ENCODE measurements at regions not wholly inside any gene's neighbourhood (a gene's known extent, or its start where the extent isn't known, plus 50 kb on each side); places are given as distances from the start of the nearest gene placed in this dataset.

DNA sequence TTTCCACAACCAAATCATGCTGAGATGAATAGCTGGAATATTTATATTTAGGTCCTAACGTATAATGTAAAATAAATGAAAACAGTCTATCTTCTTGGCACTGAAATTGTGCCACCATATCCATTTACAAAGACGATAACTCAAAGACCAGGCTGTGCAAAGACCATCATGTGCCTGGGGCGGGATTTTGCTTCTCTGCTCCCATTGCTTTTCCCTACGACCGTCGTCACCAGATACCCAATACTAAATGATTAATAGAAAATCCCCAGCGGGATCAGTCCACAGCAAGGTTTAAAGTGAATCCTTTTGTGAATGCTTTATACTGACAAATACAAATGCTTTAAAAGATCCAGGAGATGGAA lies 194.3 kb upstream of the ARL4C start:
- Mint-ChIP-seq H3K36me3 (ENCODE audit: insufficient read depth, unreplicated experiment) (no peaks in the 10 kb centered on the region), H3K27ac (ENCODE audit: unreplicated experiment) (no peak overlapping the region), H3K4me1 (ENCODE audit: low read depth, unreplicated experiment) (peaks cover 25% of the 10 kb centered on the region), H3K27me3 (ENCODE audit: insufficient read depth, unreplicated experiment) (no peaks in the 10 kb centered on the region), H3K9me3 (ENCODE audit: unreplicated experiment) (peaks cover 8% of the 10 kb centered on the region), H3K4me3 (ENCODE audit: unreplicated experiment) (no peak overlapping the region)
- H3K4me3 ChIP-seq (ENCODE audit: low read depth, low read length) = no peak overlapping the region
- ChIA-PET CTCF (no interaction called here), POLR2A (no interaction called here)
- intact Hi-C loops (cut with micrococcal nuclease; ENCODE audit: unreplicated experiment) = no loop called here
- no peaks in the 10 kb centered on the region for H3K36me3 ChIP-seq (ENCODE audit: control insufficient read depth, insufficient read depth, low read length)
- TF ChIP-seq, protein P1, sequence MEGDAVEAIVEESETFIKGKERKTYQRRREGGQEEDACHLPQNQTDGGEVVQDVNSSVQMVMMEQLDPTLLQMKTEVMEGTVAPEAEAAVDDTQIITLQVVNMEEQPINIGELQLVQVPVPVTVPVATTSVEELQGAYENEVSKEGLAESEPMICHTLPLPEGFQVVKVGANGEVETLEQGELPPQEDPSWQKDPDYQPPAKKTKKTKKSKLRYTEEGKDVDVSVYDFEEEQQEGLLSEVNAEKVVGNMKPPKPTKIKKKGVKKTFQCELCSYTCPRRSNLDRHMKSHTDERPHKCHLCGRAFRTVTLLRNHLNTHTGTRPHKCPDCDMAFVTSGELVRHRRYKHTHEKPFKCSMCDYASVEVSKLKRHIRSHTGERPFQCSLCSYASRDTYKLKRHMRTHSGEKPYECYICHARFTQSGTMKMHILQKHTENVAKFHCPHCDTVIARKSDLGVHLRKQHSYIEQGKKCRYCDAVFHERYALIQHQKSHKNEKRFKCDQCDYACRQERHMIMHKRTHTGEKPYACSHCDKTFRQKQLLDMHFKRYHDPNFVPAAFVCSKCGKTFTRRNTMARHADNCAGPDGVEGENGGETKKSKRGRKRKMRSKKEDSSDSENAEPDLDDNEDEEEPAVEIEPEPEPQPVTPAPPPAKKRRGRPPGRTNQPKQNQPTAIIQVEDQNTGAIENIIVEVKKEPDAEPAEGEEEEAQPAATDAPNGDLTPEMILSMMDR (IDR thresholded peaks at IDR 0.05; ENCODE audit: insufficient read depth in 1 of 2, low read depth in 1 of 2, low read length in 1 of 2, severe bottlenecking in 1 of 2, unreplicated experiment in 1 of 2) = no peak
- peaks cover 13% of the 10 kb centered on the region for H3K4me1 ChIP-seq
- H3K9me3 ChIP-seq = no peaks in the 10 kb centered on the region
- no peak for DNase-seq
- BruUV-seq (replicated peaks) = no TSS peak
- no peaks in the 10 kb centered on the region for H3K27me3 ChIP-seq (replicated peaks; ENCODE audit: control insufficient read depth, insufficient read depth, low read length)

DNA sequence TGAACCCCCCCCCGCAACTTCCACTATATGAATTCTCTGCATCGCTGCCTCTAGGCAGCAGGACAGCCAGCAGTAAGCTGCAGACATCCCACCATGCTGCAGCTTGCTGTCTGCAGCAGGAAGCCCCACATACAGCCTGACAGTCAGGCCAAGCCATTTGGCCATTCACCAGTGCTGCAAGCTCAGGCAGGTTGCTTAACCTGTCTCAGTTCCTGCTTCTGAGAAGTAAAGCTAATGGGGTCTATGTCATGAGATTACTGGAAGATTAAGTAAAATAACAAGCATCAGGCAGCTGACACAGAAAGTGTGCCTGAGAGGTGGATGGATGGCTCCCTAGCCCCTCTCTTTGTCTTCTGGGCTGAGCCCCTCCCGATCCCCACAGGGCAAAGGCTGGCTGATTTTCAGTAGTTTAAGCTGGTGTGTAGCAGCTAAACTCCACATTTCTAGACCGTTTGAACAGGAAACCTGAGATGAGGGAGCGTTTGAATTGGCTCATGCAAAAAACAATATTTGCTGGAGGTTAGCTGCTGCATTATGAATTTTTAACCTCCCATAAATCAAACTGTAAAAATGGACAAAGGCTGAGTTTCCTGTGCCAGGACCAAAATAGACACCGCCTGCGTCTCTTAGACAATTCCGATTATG lies 193.8 kb upstream of the ARL4C start:
- Histone ChIP-seq H3K4me3 (ENCODE audit: low read depth, low read length) (no peak overlapping the region), H3K36me3 (ENCODE audit: control insufficient read depth, insufficient read depth, low read length) (no peaks in the 10 kb centered on the region), H3K9me3 (no peaks in the 10 kb centered on the region), H3K27me3 (replicated peaks; ENCODE audit: control insufficient read depth, insufficient read depth, low read length) (no peaks in the 10 kb centered on the region), H3K4me1 (peaks cover 18% of the 10 kb centered on the region)
- ChIA-PET POLR2A (no interaction called here), CTCF (no interaction called here)
- H3K27ac Mint-ChIP-seq (ENCODE audit: unreplicated experiment) = no peak overlapping the region
- intact Hi-C loops (cut with micrococcal nuclease; ENCODE audit: unreplicated experiment) = no loop called here
- DNase-seq = no peak
- no peaks in the 10 kb centered on the region for H3K27me3 Mint-ChIP-seq (ENCODE audit: insufficient read depth, unreplicated experiment)
- TF ChIP-seq, protein P1 (IDR thresholded peaks at IDR 0.05; ENCODE audit: insufficient read depth in 1 of 2, low read depth in 1 of 2, low read length in 1 of 2, severe bottlenecking in 1 of 2, unreplicated experiment in 1 of 2) = no peak
- peaks cover 3% of the 10 kb centered on the region for H3K9me3 Mint-ChIP-seq (ENCODE audit: unreplicated experiment)
- no peak overlapping the region for H3K4me3 Mint-ChIP-seq (ENCODE audit: unreplicated experiment)
- no TSS peak for BruUV-seq (replicated peaks)
- no peaks in the 10 kb centered on the region for H3K36me3 Mint-ChIP-seq (ENCODE audit: insufficient read depth, unreplicated experiment)
- peaks cover 30% of the 10 kb centered on the region for H3K4me1 Mint-ChIP-seq (ENCODE audit: low read depth, unreplicated experiment)

DNA sequence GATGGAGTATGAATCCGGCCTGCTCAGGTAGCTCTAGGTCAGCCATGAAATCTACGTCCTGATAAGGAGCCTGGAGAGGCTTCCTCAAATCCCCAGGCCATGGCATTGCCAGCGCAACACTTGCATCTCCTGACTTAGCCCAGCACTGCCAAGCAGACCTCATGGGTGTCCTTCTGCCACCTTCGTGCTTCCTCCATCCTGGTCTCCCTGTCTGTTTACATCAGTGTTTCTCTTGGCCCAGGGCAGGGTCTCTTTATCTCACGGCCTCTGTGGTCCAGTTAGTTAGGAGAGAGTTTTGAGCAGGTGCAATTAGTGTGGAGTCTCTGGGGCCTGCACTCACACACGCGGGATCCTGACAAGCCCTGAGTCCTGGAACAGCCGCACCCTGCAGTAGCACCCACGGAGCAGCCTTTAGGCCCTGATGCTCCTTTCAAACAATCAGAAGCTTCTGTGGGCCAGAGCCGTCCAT lies 193.1 kb upstream of the ARL4C start:
- intact Hi-C loops (cut with micrococcal nuclease; ENCODE audit: unreplicated experiment) = no loop called here
- H3K4me3 Mint-ChIP-seq (ENCODE audit: unreplicated experiment) = no peak overlapping the region
- no peaks in the 10 kb centered on the region for H3K27me3 Mint-ChIP-seq (ENCODE audit: insufficient read depth, unreplicated experiment)
- no peaks in the 10 kb centered on the region for H3K9me3 Mint-ChIP-seq (ENCODE audit: unreplicated experiment)
- Histone ChIP-seq H3K4me1 (peaks cover 19% of the 10 kb centered on the region), H3K4me3 (ENCODE audit: low read depth, low read length) (no peak overlapping the region), H3K9me3 (no peaks in the 10 kb centered on the region), H3K27me3 (replicated peaks; ENCODE audit: control insufficient read depth, insufficient read depth, low read length) (no peaks in the 10 kb centered on the region), H3K36me3 (ENCODE audit: control insufficient read depth, insufficient read depth, low read length) (no peaks in the 10 kb centered on the region)
- POLR2A ChIA-PET = no interaction called here
- H3K36me3 Mint-ChIP-seq (ENCODE audit: insufficient read depth, unreplicated experiment) = no peaks in the 10 kb centered on the region
- no peak overlapping the region for H3K27ac Mint-ChIP-seq (ENCODE audit: unreplicated experiment)
- BruUV-seq (replicated peaks) = no TSS peak
- TF ChIP-seq, protein P1 (IDR thresholded peaks at IDR 0.05; ENCODE audit: insufficient read depth in 1 of 2, low read depth in 1 of 2, low read length in 1 of 2, severe bottlenecking in 1 of 2, unreplicated experiment in 1 of 2) = no peak
- no peak for DNase-seq
- CTCF ChIA-PET = no interaction called here
- H3K4me1 Mint-ChIP-seq (ENCODE audit: low read depth, unreplicated experiment) = peaks cover 31% of the 10 kb centered on the region
